BJ (cell line): ENCODE measurements at regions not wholly inside any gene's neighbourhood (a gene's known extent, or its start where the extent isn't known, plus 50 kb on each side); places are given as distances from the start of the nearest gene placed in this dataset.

Experiments used
- CTCF ChIA-PET: fragments of 350-600 bp; formaldehyde crosslinking; extraction: SDS; loops from one replicate; lab custom pipeline; 2021; ENCODE audit warnings: antibody characterized with exemption, inconsistent platforms; lab: Yijun Ruan, JAX
- POLR2A ChIA-PET: fragments of 300-600 bp; sonication (Branson Sonifier 250); formaldehyde crosslinking; extraction: SDS; loops from one replicate; lab custom pipeline; 2021; ENCODE audit warnings: antibody characterized with exemption; lab: Charles Lee
- DNase-seq: peaks from one replicate; pipeline ENCODE4 v3.0.0-alpha.2; 2011; ENCODE audit warnings: low read depth
- H3K27me3 ChIP-seq: 2 replicates; pipeline ENCODE4 v1.6.0; 2011; ENCODE audit warnings: low read length; ENCODE audit not compliant: control insufficient read depth, insufficient read depth
- H3K36me3 ChIP-seq: 2 replicates; pipeline ENCODE4 v1.5.1; 2011; ENCODE audit warnings: low read length; ENCODE audit not compliant: control insufficient read depth, insufficient read depth
- H3K4me3 ChIP-seq: 2 replicates; pipeline ENCODE4 v1.5.1; 2011; ENCODE audit warnings: low read depth, mild to moderate bottlenecking, control low read depth, low read length
- TF ChIP-seq, protein P1 (sequence below): IDR thresholded peaks from 2 replicates; pipeline ENCODE4 v1.5.1; 2011; ENCODE audit warnings: low read depth, mild to moderate bottlenecking, control low read depth, inconsistent platforms, low read length, moderate library complexity; ENCODE audit not compliant: insufficient read depth

DNA sequence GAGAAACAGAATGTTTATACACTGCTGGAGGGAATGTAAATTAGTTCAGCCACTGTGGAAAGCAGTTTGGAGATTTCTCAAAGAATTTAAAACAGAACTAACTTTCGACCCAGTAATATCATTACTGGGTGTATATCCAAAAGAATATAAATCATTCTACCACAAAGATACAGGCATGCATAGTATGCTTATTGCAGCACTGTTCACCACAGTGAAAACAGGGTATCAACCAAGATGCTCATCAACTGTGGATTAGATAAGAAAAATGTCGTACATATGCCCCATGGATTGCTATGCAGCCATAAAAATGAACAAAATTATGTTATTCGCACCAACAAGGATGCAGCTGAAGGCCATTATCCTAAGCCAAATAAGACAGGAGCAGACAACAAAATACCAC, 343.1 kb upstream of the KCND2 start:
- no peak for DNase-seq
- TF ChIP-seq, protein P1, sequence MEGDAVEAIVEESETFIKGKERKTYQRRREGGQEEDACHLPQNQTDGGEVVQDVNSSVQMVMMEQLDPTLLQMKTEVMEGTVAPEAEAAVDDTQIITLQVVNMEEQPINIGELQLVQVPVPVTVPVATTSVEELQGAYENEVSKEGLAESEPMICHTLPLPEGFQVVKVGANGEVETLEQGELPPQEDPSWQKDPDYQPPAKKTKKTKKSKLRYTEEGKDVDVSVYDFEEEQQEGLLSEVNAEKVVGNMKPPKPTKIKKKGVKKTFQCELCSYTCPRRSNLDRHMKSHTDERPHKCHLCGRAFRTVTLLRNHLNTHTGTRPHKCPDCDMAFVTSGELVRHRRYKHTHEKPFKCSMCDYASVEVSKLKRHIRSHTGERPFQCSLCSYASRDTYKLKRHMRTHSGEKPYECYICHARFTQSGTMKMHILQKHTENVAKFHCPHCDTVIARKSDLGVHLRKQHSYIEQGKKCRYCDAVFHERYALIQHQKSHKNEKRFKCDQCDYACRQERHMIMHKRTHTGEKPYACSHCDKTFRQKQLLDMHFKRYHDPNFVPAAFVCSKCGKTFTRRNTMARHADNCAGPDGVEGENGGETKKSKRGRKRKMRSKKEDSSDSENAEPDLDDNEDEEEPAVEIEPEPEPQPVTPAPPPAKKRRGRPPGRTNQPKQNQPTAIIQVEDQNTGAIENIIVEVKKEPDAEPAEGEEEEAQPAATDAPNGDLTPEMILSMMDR = no peak
- ChIA-PET POLR2A (no interaction called here), CTCF (no interaction called here)
- no peak overlapping the region for H3K4me3 ChIP-seq
- no peaks in the 10 kb centered on the region for H3K36me3 ChIP-seq
- H3K27me3 ChIP-seq = no peaks in the 10 kb centered on the region

DNA sequence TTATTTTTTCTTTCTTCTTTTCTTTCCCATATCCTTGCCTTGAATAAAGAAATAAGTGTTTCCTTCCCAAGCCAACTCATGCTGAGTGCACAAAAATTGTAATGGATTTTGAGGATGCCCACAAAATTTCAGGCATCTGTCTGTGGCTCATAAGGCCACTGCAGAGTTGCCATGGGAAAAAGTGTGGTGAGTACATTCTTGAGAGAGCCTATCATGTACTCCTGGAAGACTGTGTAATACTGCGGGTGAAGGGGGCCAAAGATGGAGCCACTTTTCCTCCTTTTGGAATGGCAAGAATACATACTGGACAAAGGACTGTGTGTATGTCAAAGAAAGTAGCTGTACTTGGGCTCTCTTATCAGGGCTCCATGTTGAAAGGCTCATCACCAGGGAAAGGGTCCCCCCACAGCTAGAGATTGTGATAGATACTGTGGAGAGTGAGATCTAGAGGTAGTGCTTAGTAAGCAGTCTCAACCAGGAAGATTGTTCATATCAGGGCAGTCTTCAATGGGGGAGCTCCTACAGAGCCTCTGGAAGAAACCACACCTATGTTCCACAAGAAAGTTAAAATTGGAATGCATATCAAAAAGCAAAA, 341.6 kb upstream of the KCND2 start:
- ChIA-PET POLR2A (no interaction called here), CTCF (interaction anchor here (1.0 kb wide), 1 partner anchor 341 kb away, joined by 4 read pairs; the partner anchor contains the start of gene KCND2)
- TF ChIP-seq, protein P1 = no peak
- Histone ChIP-seq H3K27me3 (no peaks in the 10 kb centered on the region), H3K36me3 (no peaks in the 10 kb centered on the region), H3K4me3 (no peak overlapping the region)
- DNase-seq = no peak

DNA sequence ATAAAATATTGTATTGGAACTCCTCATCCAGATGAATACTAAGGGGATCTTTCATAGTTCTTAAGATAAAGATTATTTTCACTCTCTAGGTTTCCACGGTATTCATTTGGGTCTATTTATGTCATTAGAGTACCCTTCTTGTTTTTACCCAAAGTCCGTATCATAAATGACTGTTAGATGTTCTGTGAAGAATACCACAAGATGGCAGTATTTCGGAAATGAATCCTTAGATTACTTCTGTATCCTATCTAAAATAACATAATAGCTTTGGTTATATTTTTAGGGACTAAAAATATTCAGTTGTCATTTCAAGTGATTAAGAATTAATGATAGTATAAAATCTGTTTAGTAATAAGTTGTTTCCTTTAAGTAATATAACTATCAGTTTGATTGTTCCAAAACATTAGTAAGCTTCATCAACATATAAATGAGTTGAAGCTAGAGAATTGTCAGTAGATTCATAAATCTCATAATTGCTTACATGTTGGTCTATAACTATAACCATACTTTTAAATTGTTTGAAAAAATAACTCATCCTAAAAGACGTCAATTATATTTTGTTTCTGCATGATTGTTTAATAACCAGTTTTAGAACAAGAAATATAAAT, 337.5 kb upstream of the KCND2 start:
- ChIA-PET CTCF (interaction anchor here (0.7 to 2.8 kb wide), 5 partner anchors 20 to 787 kb away, joined by 3 to 15 read pairs (median 4); no protein-coding TSS in a partner anchor), POLR2A (no interaction called here)
- TF ChIP-seq, protein P1 = peak; percentile 31; the same call in 1 of the 2 replicates
- H3K4me3 ChIP-seq = no peak overlapping the region
- no peaks in the 10 kb centered on the region for H3K27me3 ChIP-seq
- H3K36me3 ChIP-seq = no peaks in the 10 kb centered on the region
- no peak for DNase-seq

DNA sequence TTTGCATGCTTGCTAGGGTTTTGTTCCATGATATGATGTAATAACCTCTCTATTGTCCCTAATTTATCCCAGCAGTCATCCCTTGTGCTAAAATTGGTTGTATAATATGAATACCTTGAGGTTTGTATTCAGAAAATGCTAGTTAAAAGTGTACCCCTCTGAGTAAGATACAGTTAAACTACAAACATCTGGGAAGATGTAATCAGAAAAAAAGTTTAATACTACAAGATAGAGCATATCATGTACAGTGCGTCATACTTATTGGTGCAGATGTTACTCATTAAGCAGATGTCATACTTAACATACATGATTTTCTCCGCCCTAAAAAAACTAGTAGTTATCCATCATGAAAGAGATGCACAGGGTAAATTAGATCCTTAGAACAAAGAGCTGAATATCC, 336.1 kb upstream of the KCND2 start:
- ChIA-PET POLR2A (no interaction called here), CTCF (interaction anchor here (0.6 to 2.8 kb wide), 2 partner anchors 254 to 334 kb away, joined by 3 to 10 read pairs; no protein-coding TSS in a partner anchor)
- Histone ChIP-seq H3K4me3 (no peak overlapping the region), H3K36me3 (no peaks in the 10 kb centered on the region), H3K27me3 (no peaks in the 10 kb centered on the region)
- DNase-seq = no peak
- TF ChIP-seq, protein P1 = no peak

GRCh38 chr7:119937745-119938144, 335.2 kb upstream of the KCND2 start:
- DNase-seq = no peak
- TF ChIP-seq, protein P1 = no peak
- ChIA-PET POLR2A (no interaction called here), CTCF (no interaction called here)
- H3K27me3 ChIP-seq = no peaks in the 10 kb centered on the region
- H3K36me3 ChIP-seq = no peaks in the 10 kb centered on the region
- no peak overlapping the region for H3K4me3 ChIP-seq
